ENCODE measurements at regions not wholly inside any gene's neighbourhood (a gene's known extent, or its start where the extent isn't known, plus 50 kb on each side); places are given as distances from the start of the nearest gene placed in this dataset.

DNA sequence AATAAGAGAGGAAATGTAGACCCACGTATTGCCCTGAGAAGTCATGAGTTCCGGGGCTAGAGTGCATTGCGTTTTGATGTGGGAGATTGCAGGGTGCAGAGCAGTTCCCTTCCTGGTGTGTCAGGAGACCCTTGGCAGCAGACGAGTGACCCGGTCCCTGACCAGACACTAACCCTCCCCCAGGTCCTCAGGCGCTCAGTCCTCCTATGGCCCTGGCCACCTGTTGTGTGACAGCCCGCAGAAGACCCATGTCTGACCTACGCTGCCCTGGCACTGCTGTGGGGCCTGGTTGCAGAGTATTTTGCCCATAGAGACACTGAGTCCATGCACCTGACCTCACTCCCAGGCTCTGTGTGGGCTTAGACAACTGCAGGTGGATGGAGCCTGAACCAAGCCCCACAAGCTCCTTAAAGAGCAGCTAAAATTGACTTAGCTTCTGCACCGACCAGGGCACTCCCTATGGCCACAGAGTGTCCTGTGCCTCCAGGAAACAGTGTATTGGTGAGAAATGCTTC is 833.8 kb downstream of the TBC1D22A start:
- no peak overlapping the region for H3K27ac ChIP-seq (ENCODE audit: extremely low read depth, low read depth, low read length)
- no peak overlapping the region for H3K4me3 ChIP-seq (ENCODE audit: low read depth, low read length)
- no peaks in the 10 kb centered on the region for H3K9me3 ChIP-seq (ENCODE audit: control insufficient read depth, insufficient read depth, low read depth, low read length)
- H3K36me3 ChIP-seq (ENCODE audit: control insufficient read depth in 2 of 2, insufficient read depth in 1 of 2, low read length in 2 of 2), result no peaks in the 10 kb centered on the region
- POLR2A ChIA-PET, result no interaction called here
- H3K4me1 ChIP-seq (ENCODE audit: control insufficient read depth, insufficient read depth, low read length), result no peaks in the 10 kb centered on the region
- TF ChIP-seq ZNF214 (tag by site-specific recombination; IDR thresholded peaks at IDR 0.05; ENCODE audit: borderline replicate concordance), result no peak
- CTCF ChIA-PET, result no interaction called here

DNA sequence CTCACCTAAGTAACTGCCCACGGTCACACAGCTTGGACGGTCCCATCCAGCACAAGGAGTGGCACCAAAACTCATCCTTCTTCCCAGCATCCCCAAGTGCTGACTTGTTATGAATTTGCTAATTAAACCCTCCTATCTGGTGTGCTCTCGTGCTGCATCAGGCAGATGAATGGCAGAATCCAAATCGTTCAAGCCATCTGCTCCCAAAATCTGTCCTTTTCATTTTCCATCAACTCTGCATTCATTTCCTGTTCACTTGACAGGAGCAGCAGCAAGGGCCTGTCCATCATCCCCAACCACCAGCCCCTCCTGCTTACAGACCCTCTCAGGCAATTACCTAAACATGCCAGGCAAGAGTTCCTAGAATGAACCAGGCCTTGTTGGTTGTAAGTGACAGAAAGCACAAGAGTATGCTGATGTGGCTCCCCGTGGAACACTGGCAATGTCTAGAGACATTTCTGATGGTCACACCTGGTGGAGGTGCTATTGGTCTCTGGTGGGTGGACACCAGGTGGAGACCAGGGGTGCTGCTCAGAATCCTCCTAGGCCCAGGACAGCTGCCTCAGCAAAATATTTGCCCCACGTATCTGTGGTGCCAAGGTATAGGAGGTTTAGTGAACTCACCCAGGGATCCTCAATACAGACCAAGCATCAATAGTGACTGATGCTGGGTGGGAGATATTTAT is 832.5 kb downstream of the TBC1D22A start:
- no peak overlapping the region for H3K27ac ChIP-seq (ENCODE audit: extremely low read depth, low read depth, low read length)
- no peaks in the 10 kb centered on the region for H3K36me3 ChIP-seq (ENCODE audit: control insufficient read depth in 2 of 2, insufficient read depth in 1 of 2, low read length in 2 of 2)
- H3K4me3 ChIP-seq (ENCODE audit: low read depth, low read length), result no peak overlapping the region
- H3K4me1 ChIP-seq (ENCODE audit: control insufficient read depth, insufficient read depth, low read length), result no peaks in the 10 kb centered on the region
- POLR2A ChIA-PET, result no interaction called here
- CTCF ChIA-PET, result no interaction called here
- no peaks in the 10 kb centered on the region for H3K9me3 ChIP-seq (ENCODE audit: control insufficient read depth, insufficient read depth, low read depth, low read length)
- TF ChIP-seq, protein P1, sequence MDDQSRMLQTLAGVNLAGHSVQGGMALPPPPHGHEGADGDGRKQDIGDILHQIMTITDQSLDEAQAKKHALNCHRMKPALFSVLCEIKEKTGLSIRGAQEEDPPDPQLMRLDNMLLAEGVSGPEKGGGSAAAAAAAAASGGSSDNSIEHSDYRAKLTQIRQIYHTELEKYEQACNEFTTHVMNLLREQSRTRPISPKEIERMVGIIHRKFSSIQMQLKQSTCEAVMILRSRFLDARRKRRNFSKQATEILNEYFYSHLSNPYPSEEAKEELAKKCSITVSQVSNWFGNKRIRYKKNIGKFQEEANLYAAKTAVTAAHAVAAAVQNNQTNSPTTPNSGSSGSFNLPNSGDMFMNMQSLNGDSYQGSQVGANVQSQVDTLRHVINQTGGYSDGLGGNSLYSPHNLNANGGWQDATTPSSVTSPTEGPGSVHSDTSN (CRISPR knock-in tag; IDR thresholded peaks at IDR 0.05), result no peak
- TF ChIP-seq ZNF335 (tag by site-specific recombination; conservative IDR thresholded peaks at IDR 0.05), result no peak
- TF ChIP-seq YY1 (tag by site-specific recombination; IDR thresholded peaks at IDR 0.05), result no peak
- no peak for TF ChIP-seq MEIS1 (CRISPR knock-in tag; IDR thresholded peaks at IDR 0.05; ENCODE audit: borderline replicate concordance)
- no peak for TF ChIP-seq ZNF391 (tag by site-specific recombination; IDR thresholded peaks at IDR 0.05; ENCODE audit: borderline replicate concordance, low read depth)
- no peak for TF ChIP-seq ZNF248 (tag by site-specific recombination; IDR thresholded peaks at IDR 0.05)
- TF ChIP-seq, protein P2, sequence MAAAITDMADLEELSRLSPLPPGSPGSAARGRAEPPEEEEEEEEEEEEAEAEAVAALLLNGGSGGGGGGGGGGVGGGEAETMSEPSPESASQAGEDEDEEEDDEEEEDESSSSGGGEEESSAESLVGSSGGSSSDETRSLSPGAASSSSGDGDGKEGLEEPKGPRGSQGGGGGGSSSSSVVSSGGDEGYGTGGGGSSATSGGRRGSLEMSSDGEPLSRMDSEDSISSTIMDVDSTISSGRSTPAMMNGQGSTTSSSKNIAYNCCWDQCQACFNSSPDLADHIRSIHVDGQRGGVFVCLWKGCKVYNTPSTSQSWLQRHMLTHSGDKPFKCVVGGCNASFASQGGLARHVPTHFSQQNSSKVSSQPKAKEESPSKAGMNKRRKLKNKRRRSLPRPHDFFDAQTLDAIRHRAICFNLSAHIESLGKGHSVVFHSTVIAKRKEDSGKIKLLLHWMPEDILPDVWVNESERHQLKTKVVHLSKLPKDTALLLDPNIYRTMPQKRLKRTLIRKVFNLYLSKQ (tag by site-specific recombination; IDR thresholded peaks at IDR 0.05; ENCODE audit: borderline replicate concordance), result no peak
- no peak for TF ChIP-seq ZNF157 (tag by site-specific recombination; IDR thresholded peaks at IDR 0.05)
- no peak for TF ChIP-seq IKZF3 (tag by site-specific recombination; IDR thresholded peaks at IDR 0.05)
- no peak for TF ChIP-seq ZNF416 (tag by site-specific recombination; IDR thresholded peaks at IDR 0.05)
- no peak for TF ChIP-seq BCL11B (tag by site-specific recombination; IDR thresholded peaks at IDR 0.05; ENCODE audit: low read depth)

DNA sequence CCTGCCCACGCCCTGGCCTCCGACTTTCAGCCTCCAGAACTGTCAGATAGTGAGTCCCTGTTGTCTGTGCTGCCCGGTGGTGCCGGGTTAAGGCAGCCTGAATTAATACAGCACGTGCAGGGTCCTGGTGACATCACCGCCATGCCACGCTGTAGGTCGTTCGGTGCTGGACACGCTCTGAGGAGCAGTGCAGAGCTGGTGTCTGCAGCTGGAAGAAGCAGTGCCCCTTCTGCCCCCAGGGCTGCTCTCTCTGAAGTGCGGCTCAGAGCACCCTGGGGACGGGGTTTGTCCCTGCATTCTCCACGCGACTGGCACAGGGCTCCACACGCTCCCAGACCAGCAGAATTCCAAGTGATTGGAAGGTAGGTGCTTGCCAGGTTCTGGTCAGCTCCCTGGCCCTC is 831.5 kb downstream of the TBC1D22A start:
- H3K36me3 ChIP-seq (ENCODE audit: control insufficient read depth in 2 of 2, insufficient read depth in 1 of 2, low read length in 2 of 2), result no peaks in the 10 kb centered on the region
- no peaks in the 10 kb centered on the region for H3K9me3 ChIP-seq (ENCODE audit: control insufficient read depth, insufficient read depth, low read depth, low read length)
- H3K27ac ChIP-seq (ENCODE audit: extremely low read depth, low read depth, low read length), result no peak overlapping the region
- CTCF ChIA-PET, result no interaction called here
- H3K4me1 ChIP-seq (ENCODE audit: control insufficient read depth, insufficient read depth, low read length), result no peaks in the 10 kb centered on the region
- POLR2A ChIA-PET, result no interaction called here
- H3K4me3 ChIP-seq (ENCODE audit: low read depth, low read length), result no peak overlapping the region
- no peak for TF ChIP-seq ZNF76 (tag by site-specific recombination; IDR thresholded peaks at IDR 0.05; ENCODE audit: borderline replicate concordance, low read depth)
- TF ChIP-seq ZNF16 (tag by site-specific recombination; IDR thresholded peaks at IDR 0.05; ENCODE audit: low read depth), result no peak
- TF ChIP-seq, protein P3, sequence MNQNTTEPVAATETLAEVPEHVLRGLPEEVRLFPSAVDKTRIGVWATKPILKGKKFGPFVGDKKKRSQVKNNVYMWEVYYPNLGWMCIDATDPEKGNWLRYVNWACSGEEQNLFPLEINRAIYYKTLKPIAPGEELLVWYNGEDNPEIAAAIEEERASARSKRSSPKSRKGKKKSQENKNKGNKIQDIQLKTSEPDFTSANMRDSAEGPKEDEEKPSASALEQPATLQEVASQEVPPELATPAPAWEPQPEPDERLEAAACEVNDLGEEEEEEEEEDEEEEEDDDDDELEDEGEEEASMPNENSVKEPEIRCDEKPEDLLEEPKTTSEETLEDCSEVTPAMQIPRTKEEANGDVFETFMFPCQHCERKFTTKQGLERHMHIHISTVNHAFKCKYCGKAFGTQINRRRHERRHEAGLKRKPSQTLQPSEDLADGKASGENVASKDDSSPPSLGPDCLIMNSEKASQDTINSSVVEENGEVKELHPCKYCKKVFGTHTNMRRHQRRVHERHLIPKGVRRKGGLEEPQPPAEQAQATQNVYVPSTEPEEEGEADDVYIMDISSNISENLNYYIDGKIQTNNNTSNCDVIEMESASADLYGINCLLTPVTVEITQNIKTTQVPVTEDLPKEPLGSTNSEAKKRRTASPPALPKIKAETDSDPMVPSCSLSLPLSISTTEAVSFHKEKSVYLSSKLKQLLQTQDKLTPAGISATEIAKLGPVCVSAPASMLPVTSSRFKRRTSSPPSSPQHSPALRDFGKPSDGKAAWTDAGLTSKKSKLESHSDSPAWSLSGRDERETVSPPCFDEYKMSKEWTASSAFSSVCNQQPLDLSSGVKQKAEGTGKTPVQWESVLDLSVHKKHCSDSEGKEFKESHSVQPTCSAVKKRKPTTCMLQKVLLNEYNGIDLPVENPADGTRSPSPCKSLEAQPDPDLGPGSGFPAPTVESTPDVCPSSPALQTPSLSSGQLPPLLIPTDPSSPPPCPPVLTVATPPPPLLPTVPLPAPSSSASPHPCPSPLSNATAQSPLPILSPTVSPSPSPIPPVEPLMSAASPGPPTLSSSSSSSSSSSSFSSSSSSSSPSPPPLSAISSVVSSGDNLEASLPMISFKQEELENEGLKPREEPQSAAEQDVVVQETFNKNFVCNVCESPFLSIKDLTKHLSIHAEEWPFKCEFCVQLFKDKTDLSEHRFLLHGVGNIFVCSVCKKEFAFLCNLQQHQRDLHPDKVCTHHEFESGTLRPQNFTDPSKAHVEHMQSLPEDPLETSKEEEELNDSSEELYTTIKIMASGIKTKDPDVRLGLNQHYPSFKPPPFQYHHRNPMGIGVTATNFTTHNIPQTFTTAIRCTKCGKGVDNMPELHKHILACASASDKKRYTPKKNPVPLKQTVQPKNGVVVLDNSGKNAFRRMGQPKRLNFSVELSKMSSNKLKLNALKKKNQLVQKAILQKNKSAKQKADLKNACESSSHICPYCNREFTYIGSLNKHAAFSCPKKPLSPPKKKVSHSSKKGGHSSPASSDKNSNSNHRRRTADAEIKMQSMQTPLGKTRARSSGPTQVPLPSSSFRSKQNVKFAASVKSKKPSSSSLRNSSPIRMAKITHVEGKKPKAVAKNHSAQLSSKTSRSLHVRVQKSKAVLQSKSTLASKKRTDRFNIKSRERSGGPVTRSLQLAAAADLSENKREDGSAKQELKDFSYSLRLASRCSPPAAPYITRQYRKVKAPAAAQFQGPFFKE (tag by site-specific recombination; IDR thresholded peaks at IDR 0.05; ENCODE audit: borderline replicate concordance), result no peak
- no peak for TF ChIP-seq ZNF510 (tag by site-specific recombination; IDR thresholded peaks at IDR 0.05; ENCODE audit: insufficient replicate concordance)
- TF ChIP-seq, protein P4, sequence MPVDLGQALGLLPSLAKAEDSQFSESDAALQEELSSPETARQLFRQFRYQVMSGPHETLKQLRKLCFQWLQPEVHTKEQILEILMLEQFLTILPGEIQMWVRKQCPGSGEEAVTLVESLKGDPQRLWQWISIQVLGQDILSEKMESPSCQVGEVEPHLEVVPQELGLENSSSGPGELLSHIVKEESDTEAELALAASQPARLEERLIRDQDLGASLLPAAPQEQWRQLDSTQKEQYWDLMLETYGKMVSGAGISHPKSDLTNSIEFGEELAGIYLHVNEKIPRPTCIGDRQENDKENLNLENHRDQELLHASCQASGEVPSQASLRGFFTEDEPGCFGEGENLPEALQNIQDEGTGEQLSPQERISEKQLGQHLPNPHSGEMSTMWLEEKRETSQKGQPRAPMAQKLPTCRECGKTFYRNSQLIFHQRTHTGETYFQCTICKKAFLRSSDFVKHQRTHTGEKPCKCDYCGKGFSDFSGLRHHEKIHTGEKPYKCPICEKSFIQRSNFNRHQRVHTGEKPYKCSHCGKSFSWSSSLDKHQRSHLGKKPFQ (tag by site-specific recombination; IDR thresholded peaks at IDR 0.05), result no peak
- TF ChIP-seq, protein P5, sequence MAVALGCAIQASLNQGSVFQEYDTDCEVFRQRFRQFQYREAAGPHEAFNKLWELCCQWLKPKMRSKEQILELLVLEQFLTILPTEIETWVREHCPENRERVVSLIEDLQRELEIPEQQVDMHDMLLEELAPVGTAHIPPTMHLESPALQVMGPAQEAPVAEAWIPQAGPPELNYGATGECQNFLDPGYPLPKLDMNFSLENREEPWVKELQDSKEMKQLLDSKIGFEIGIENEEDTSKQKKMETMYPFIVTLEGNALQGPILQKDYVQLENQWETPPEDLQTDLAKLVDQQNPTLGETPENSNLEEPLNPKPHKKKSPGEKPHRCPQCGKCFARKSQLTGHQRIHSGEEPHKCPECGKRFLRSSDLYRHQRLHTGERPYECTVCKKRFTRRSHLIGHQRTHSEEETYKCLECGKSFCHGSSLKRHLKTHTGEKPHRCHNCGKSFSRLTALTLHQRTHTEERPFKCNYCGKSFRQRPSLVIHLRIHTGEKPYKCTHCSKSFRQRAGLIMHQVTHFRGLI (tag by site-specific recombination; IDR thresholded peaks at IDR 0.05), result no peak
- no peak for TF ChIP-seq ZNF843 (tag by site-specific recombination; IDR thresholded peaks at IDR 0.05)
